MM.1S (cell line): ENCODE measurements at regions not wholly inside any gene's neighbourhood (a gene's known extent, or its start where the extent isn't known, plus 50 kb on each side); places are given as distances from the start of the nearest gene placed in this dataset.

Experiments used
- CTCF ChIP-seq: fragments of 300-600 bp; sonication (generic); IDR thresholded peaks from 2 replicates; pipeline ENCODE4 v1.5.1; 2016; ENCODE audit warnings: antibody characterized with exemption, low read length, mixed read lengths
- EZH2 ChIP-seq: fragments of 300-600 bp; sonication (generic); optimal IDR thresholded peaks from 2 replicates; pipeline ENCODE3; 2017; ENCODE audit warnings: low read depth, mild to moderate bottlenecking, antibody characterized with exemption, low read length, mixed read lengths

DNA sequence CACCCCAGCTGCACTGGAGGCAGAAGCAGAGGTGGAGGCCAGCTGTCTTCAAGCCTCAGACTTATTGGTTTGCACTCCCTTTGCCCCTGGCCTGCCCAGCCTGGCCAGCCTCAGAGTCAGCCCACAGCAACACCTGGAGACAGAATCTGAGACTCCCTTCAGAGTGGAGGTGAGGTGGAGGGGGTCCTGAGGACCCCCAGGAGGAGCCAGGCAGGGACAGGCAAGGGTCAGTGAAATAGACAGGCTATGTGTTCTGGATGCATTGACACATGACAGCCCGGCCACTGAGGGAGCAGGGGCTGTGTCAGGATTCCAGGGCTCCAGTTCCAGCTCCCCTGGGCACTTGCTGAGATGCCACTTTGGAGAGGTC is 309.7 kb downstream of the MYCN start:
- no peak for TF ChIP-seq EZH2
- no peak for TF ChIP-seq CTCF
